K562 (cell line): ENCODE measurements at regions not wholly inside any gene's neighbourhood (a gene's known extent, or its start where the extent isn't known, plus 50 kb on each side); places are given as distances from the start of the nearest gene placed in this dataset.
A peak's percentile ranks its signal among the peaks of the same experiment; 100 is the strongest.

Source experiments
- ATF1 ChIP-seq, 2 experiments: fragments of 450-650 bp in 1 of 2; IDR thresholded peaks; 2 replicates each; pipeline ENCODE4 v1.6.1; 2016; ENCODE audit warnings: missing compliant biosample characterization in 1 of 2, missing genetic modification characterization in 1 of 2
- CBX8 ChIP-seq: fragments of 200-600 bp; sonication (generic); IDR thresholded peaks from 2 replicates; pipeline ENCODE4 v1.6.1; 2012; ENCODE audit warnings: borderline replicate concordance, mixed run types, low read depth, mild to moderate bottlenecking, moderate library complexity, mixed read lengths, low read length, control low read depth, inconsistent platforms; ENCODE audit not compliant: poor library complexity, severe bottlenecking; ENCODE audit errors: extremely low read depth
- CREB1 ChIP-seq, 2 experiments: sonication (generic) in 1 of 2; formaldehyde crosslinking in 1 of 2; IDR thresholded peaks; 2 replicates each; pipeline versions ENCODE4 v1.6.1 to v1.8.0; 2012 to 2022; ENCODE audit warnings: inconsistent platforms in 1 of 2, mild to moderate bottlenecking in 1 of 2, missing genetic modification reagents in 1 of 2, moderate library complexity in 1 of 2
- FOXP1 ChIP-seq: sonication (generic); formaldehyde crosslinking; IDR thresholded peaks from 2 replicates; pipeline ENCODE4 v1.8.0; 2022; ENCODE audit warnings: mild to moderate bottlenecking, missing genetic modification reagents
- MBD2 ChIP-seq: sonication (generic); IDR thresholded peaks from 2 replicates; pipeline ENCODE4 v1.6.1; 2016; ENCODE audit warnings: low read depth, borderline replicate concordance
- MTA1 ChIP-seq: fragments of 450-650 bp; IDR thresholded peaks from 2 replicates; pipeline ENCODE4 v1.6.1; 2017; ENCODE audit warnings: borderline replicate concordance
- MYC ChIP-seq, 2 experiments: fragments of 250-450 bp in 1 of 2; sonication (Bioruptor Pico) in 1 of 2; IDR thresholded peaks; 2 replicates each; pipeline versions ENCODE4 v1.5.1 to v1.6.1; 2012 to 2021; ENCODE audit warnings: low read depth in 2 of 2, borderline replicate concordance in 1 of 2, improper control_type of control experiment in 1 of 2, low read length in 1 of 2, mild to moderate bottlenecking in 1 of 2, moderate library complexity in 1 of 2
- NCOR1 ChIP-seq: fragments of 450-650 bp; IDR thresholded peaks from 2 replicates; pipeline ENCODE4 v1.6.1; 2016; ENCODE audit warnings: mild to moderate bottlenecking, moderate library complexity
- NONO ChIP-seq, 2 experiments: fragments of 200-400 bp in 1 of 2; fragments of 450-650 bp in 1 of 2; formaldehyde crosslinking in 1 of 2; IDR thresholded peaks; 2 replicates each; pipeline ENCODE4 v1.6.1; 2017; ENCODE audit warnings: low read depth in 2 of 2, mild to moderate bottlenecking in 2 of 2, moderate library complexity in 2 of 2, low read length in 1 of 2
- NUFIP1 ChIP-seq: fragments of 450-650 bp; IDR thresholded peaks from 2 replicates; pipeline ENCODE4 v1.6.1; 2018; ENCODE audit not compliant: partially characterized antibody
- POLR2H ChIP-seq: IDR thresholded peaks from 2 replicates; pipeline ENCODE4 v1.6.1; 2016; ENCODE audit warnings: missing genetic modification characterization, low read depth, mild to moderate bottlenecking, control low read depth, missing compliant biosample characterization, moderate library complexity
- RAD21 ChIP-seq, 2 experiments: fragments of 250-450 bp in 1 of 2; fragments of 450-650 bp in 1 of 2; sonication (Bioruptor Pico) in 1 of 2; formaldehyde crosslinking in 1 of 2; IDR thresholded peaks in 1 of 2; conservative IDR thresholded peaks in 1 of 2; 2 replicates each; pipeline versions ENCODE4 v1.4.0 to v1.8.0; 2020 to 2022; ENCODE audit warnings: mild to moderate bottlenecking in 2 of 2, moderate library complexity in 1 of 2
- RNF2 ChIP-seq: sonication (generic); IDR thresholded peaks from 2 replicates; pipeline ENCODE4 v1.6.1; 2016
- SNRNP70 ChIP-seq: fragments of 200-400 bp; formaldehyde crosslinking; optimal IDR thresholded peaks from 2 replicates; pipeline ENCODE3; 2017; ENCODE audit warnings: low read depth, low read length
- XRCC5 ChIP-seq: fragments of 200-400 bp; formaldehyde crosslinking; IDR thresholded peaks from 2 replicates; pipeline ENCODE4 v1.6.1; 2017; ENCODE audit warnings: low read depth, mild to moderate bottlenecking, low read length
- ZFP36 ChIP-seq: fragments of 150-350 bp; IDR thresholded peaks from 2 replicates; pipeline ENCODE4 v1.6.1; 2018; ENCODE audit warnings: low read length, low read depth; ENCODE audit not compliant: partially characterized antibody
- ZNF395 ChIP-seq: fragments of 200-800 bp; sonication (Bioruptor generic); IDR thresholded peaks from 2 replicates; pipeline ENCODE4 v1.6.1; 2017; ENCODE audit warnings: missing genetic modification characterization, missing compliant biosample characterization
- ZNF644 ChIP-seq: fragments of 200-800 bp; sonication (Bioruptor generic); IDR thresholded peaks from 2 replicates; pipeline ENCODE4 v1.6.1; 2016; ENCODE audit warnings: low read depth, missing genetic modification characterization, missing compliant biosample characterization

- TF ChIP-seq RAD21 (CRISPR knock-in tag; conservative IDR thresholded peaks at IDR 0.05 in 1 of 2, IDR thresholded peaks at IDR 0.05 in 1 of 2) (0 out of 4 replicates have a peak, but pooled peaks of 1 of the 2 experiments have one; percentile 7), POLR2H (peak; percentile 86), XRCC5 (peak; percentile 62; the same call in 1 of the 2 replicates), MBD2 (peak; percentile 58), ZFP36 (no peak), NCOR1 (peak; percentile 36; the same call in 1 of the 2 replicates), ZNF644 (tag) (peak; percentile 63; the same call in 1 of the 2 replicates), CREB1 (IDR thresholded peaks at IDR 0.05) (peak; percentile 32; the same call in 1 of the 2 replicates), CREB1 (CRISPR knock-in tag; IDR thresholded peaks at IDR 0.05) (no peak), ATF1 (CRISPR knock-in tag; IDR thresholded peaks at IDR 0.05) (no peak), ATF1 (tag; IDR thresholded peaks at IDR 0.05) (peak; percentile 88), SNRNP70 (no peak), CBX8 (no peak), FOXP1 (CRISPR knock-in tag) (peak; percentile 70; the same call in 1 of the 2 replicates), MTA1 (peak; percentile 22; the same call in 1 of the 2 replicates), RNF2 (0 out of 2 replicates have a peak, but pooled peaks have one; percentile 29), NONO (IDR thresholded peaks at IDR 0.05; ENCODE audit: low read depth in 2 of 2, low read length in 1 of 2) (0 out of 4 replicates have a peak, but pooled peaks of 1 of the 2 experiments have one; percentile 49), NUFIP1 (peak; percentile 19), MYC (IDR thresholded peaks at IDR 0.05; ENCODE audit: low read depth, low read length) (peak; percentile 86), MYC (CRISPR knock-in tag; IDR thresholded peaks at IDR 0.05; ENCODE audit: borderline replicate concordance, low read depth) (peak; percentile 84; the same call in 1 of the 2 replicates), ZNF395 (CRISPR knock-in tag) (peak; percentile 95)
- TF ChIP-seq, all 486 proteins: peak for 143
Measured at GRCh38 chr6:156686995-156687788, 90.0 kb upstream of the ARID1B start (continued).
